ENCODE measurements at regions not wholly inside any gene's neighbourhood (a gene's known extent, or its start where the extent isn't known, plus 50 kb on each side); places are given as distances from the start of the nearest gene placed in this dataset.

DNA sequence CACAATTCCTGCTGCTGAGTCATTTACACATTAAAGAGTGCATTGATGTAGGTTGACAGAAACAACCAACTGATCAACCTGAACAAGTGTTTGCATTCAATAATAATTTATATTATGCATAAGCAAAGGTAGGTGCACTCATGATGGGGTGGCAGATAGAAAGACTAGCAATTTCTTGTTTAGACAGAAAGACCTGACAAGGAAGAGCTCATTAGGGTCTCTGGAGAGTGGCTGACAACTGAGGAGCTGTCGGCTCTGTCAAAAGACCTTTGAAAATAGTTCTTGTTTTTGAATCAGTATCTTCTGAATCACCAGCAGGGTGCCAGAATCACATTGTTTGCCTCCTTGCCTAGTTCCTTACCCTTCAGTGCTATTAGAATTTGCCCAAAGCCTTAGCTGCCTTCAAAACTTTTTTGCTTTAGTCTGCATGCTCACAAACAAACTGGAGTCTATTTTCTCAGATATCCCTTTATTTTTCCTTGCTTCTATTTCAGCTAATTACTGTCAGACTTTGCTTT is 234.7 kb downstream of the BTG1 start:
- H3K36me3 ChIP-seq (ENCODE audit: low read depth) = no peaks in the 10 kb centered on the region
- no peak for DNase-seq
- no peaks in the 10 kb centered on the region for H3K4me1 ChIP-seq (replicated peaks; ENCODE audit: insufficient read depth)
- intact Hi-C loops (cut with micrococcal nuclease; ENCODE audit: unreplicated experiment) = no loop called here
- BruUV-seq (replicated peaks) = no TSS peak
- no peaks in the 10 kb centered on the region for H3K79me2 ChIP-seq (ENCODE audit: low read depth)
- TF ChIP-seq EZH2 (IDR thresholded peaks at IDR 0.05; ENCODE audit: low read depth) = no peak
- TF ChIP-seq, protein P1, sequence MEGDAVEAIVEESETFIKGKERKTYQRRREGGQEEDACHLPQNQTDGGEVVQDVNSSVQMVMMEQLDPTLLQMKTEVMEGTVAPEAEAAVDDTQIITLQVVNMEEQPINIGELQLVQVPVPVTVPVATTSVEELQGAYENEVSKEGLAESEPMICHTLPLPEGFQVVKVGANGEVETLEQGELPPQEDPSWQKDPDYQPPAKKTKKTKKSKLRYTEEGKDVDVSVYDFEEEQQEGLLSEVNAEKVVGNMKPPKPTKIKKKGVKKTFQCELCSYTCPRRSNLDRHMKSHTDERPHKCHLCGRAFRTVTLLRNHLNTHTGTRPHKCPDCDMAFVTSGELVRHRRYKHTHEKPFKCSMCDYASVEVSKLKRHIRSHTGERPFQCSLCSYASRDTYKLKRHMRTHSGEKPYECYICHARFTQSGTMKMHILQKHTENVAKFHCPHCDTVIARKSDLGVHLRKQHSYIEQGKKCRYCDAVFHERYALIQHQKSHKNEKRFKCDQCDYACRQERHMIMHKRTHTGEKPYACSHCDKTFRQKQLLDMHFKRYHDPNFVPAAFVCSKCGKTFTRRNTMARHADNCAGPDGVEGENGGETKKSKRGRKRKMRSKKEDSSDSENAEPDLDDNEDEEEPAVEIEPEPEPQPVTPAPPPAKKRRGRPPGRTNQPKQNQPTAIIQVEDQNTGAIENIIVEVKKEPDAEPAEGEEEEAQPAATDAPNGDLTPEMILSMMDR (conservative IDR thresholded peaks at IDR 0.05) = no peak
- POLR2A ChIA-PET (ENCODE audit: unreplicated experiment) = interaction anchor here (0.5 kb wide), 1 partner anchor 75 kb away, joined by 5 read pairs; no protein-coding TSS in a partner anchor
- H3K27me3 ChIP-seq (ENCODE audit: insufficient read depth, low read depth) = no peaks in the 10 kb centered on the region
- no peaks in the 10 kb centered on the region for H3F3A ChIP-seq (ENCODE audit: insufficient read depth, low read depth)
- H3K4me2 ChIP-seq = no peak overlapping the region
- no peak overlapping the region for H3K4me3 ChIP-seq
- no peaks in the 10 kb centered on the region for H4K20me1 ChIP-seq (ENCODE audit: insufficient read depth)
- H3K27ac ChIP-seq = no peak overlapping the region
- H3K9me3 ChIP-seq (ENCODE audit: insufficient read depth, low read depth) = no peaks in the 10 kb centered on the region
- CTCF ChIA-PET = interaction anchor here (0.6 kb wide), 1 partner anchor 48 kb away, joined by 4 read pairs; no protein-coding TSS in a partner anchor
- no peaks in the 10 kb centered on the region for H3K9me2 ChIP-seq (ENCODE audit: insufficient read depth)
- no peak overlapping the region for H2AFZ ChIP-seq

DNA sequence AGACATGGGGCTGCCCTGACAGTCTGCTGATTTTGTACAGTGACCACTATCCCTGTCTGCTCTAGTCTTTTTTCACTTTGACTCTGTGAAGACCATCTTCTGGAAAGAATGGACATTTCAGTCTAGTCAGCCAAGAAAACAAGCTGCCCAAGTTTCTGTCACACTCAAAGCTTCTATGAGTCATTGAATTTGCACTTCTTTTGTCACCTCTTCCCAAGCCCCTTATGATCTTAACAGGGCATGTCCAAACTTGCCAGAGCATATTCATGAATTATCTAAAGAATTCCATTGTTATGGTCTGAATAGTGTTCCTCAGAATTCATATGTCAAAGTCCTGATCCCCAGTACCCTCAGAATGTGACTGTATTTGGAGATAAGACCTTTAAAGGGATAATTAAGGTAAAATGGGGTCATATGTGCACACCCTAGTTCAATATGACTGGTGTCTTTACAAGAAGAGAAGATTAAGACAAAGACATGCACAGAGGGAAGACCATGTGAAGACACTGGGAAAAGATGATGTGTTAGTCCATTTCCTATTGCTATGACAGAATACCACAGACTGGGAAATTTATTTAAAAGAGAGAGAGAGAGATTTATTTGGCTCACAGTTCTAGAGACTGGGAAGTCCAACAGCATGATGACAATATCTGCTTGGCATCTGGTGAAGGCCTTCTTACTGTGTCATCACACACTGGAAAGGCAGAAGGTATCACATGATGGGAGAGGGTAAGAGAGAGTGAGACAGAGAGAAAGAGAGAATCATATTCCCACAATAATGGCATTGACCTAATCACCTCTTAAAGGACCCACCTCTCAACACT is 242.6 kb downstream of the BTG1 start:
- H3F3A ChIP-seq (ENCODE audit: insufficient read depth, low read depth) = no peaks in the 10 kb centered on the region
- POLR2A ChIA-PET (ENCODE audit: unreplicated experiment) = interaction anchor here (0.5 to 0.6 kb wide), 2 partner anchors 242 to 313 kb away, joined by 3 to 30 read pairs; no protein-coding TSS in a partner anchor
- H3K4me2 ChIP-seq = no peak overlapping the region
- no peak for DNase-seq
- TF ChIP-seq, protein P1 (conservative IDR thresholded peaks at IDR 0.05) = no peak
- no peak for TF ChIP-seq EZH2 (IDR thresholded peaks at IDR 0.05; ENCODE audit: low read depth)
- H3K36me3 ChIP-seq (ENCODE audit: low read depth) = no peaks in the 10 kb centered on the region
- no peaks in the 10 kb centered on the region for H3K79me2 ChIP-seq (ENCODE audit: low read depth)
- H3K4me3 ChIP-seq = no peak overlapping the region
- no peaks in the 10 kb centered on the region for H3K9me3 ChIP-seq (ENCODE audit: insufficient read depth, low read depth)
- H4K20me1 ChIP-seq (ENCODE audit: insufficient read depth) = no peaks in the 10 kb centered on the region
- BruUV-seq (replicated peaks) = no TSS peak
- H3K4me1 ChIP-seq (replicated peaks; ENCODE audit: insufficient read depth) = no peaks in the 10 kb centered on the region
- intact Hi-C loops (cut with micrococcal nuclease; ENCODE audit: unreplicated experiment) = no loop called here
- no peak overlapping the region for H2AFZ ChIP-seq
- CTCF ChIA-PET = no interaction called here
- H3K27ac ChIP-seq = no peak overlapping the region
- H3K27me3 ChIP-seq (ENCODE audit: insufficient read depth, low read depth) = no peaks in the 10 kb centered on the region
- H3K9me2 ChIP-seq (ENCODE audit: insufficient read depth) = no peaks in the 10 kb centered on the region

DNA sequence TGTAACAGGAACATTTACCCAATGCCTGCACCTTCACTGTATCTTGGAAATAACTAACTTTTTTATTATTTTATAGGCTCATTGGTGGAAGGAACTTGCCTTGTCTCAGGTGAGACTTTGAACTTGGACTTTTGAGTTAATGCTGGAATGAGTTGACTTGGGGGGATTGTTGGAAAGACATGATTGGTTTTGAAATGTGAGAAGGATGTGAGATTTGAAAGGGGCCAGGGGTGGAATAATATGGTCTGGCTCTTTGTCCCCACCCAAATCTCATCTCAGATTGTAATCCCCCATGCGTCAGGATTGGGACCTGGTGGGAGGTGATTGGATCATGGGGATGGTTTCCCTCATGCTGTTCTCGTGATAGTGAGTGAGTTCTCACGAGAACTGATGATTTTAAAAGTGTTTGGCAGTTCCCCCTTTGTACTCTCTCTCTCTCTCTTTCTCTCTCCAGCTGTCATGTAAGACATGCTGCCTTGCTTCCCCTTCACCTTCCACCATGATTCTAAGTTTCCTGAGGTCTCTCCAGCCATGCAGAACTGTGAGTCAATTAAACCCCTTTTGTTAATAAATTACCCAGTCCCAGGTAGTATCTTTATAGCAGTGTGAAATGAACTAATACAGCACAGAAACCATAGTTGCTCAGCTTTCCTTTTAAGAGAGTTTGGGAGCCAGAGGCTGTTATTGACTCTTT is 244.1 kb downstream of the BTG1 start:
- H3K79me2 ChIP-seq (ENCODE audit: low read depth) = no peaks in the 10 kb centered on the region
- BruUV-seq (replicated peaks) = no TSS peak
- no peaks in the 10 kb centered on the region for H4K20me1 ChIP-seq (ENCODE audit: insufficient read depth)
- H3K36me3 ChIP-seq (ENCODE audit: low read depth) = no peaks in the 10 kb centered on the region
- TF ChIP-seq, protein P1 (conservative IDR thresholded peaks at IDR 0.05) = no peak
- TF ChIP-seq EZH2 (IDR thresholded peaks at IDR 0.05; ENCODE audit: low read depth) = no peak
- DNase-seq = no peak
- H3K27me3 ChIP-seq (ENCODE audit: insufficient read depth, low read depth) = no peaks in the 10 kb centered on the region
- ChIA-PET POLR2A (ENCODE audit: unreplicated experiment) (interaction anchor here (0.7 kb wide), 1 partner anchor 38 kb away, joined by 6 read pairs; no protein-coding TSS in a partner anchor), CTCF (no interaction called here)
- no peaks in the 10 kb centered on the region for H3K9me2 ChIP-seq (ENCODE audit: insufficient read depth)
- no peak overlapping the region for H3K4me3 ChIP-seq
- no peaks in the 10 kb centered on the region for H3K9me3 ChIP-seq (ENCODE audit: insufficient read depth, low read depth)
- no peaks in the 10 kb centered on the region for H3F3A ChIP-seq (ENCODE audit: insufficient read depth, low read depth)
- no peak overlapping the region for H2AFZ ChIP-seq
- no peak overlapping the region for H3K27ac ChIP-seq
- no peaks in the 10 kb centered on the region for H3K4me1 ChIP-seq (replicated peaks; ENCODE audit: insufficient read depth)
- H3K4me2 ChIP-seq = no peak overlapping the region
- intact Hi-C loops (cut with micrococcal nuclease; ENCODE audit: unreplicated experiment) = no loop called here

Measured in PC-9 (cell line).